ENCODE measurements at regions not wholly inside any gene's neighbourhood (a gene's known extent, or its start where the extent isn't known, plus 50 kb on each side); places are given as distances from the start of the nearest gene placed in this dataset.
A peak's percentile ranks its signal among the peaks of the same experiment; 100 is the strongest.

DNA sequence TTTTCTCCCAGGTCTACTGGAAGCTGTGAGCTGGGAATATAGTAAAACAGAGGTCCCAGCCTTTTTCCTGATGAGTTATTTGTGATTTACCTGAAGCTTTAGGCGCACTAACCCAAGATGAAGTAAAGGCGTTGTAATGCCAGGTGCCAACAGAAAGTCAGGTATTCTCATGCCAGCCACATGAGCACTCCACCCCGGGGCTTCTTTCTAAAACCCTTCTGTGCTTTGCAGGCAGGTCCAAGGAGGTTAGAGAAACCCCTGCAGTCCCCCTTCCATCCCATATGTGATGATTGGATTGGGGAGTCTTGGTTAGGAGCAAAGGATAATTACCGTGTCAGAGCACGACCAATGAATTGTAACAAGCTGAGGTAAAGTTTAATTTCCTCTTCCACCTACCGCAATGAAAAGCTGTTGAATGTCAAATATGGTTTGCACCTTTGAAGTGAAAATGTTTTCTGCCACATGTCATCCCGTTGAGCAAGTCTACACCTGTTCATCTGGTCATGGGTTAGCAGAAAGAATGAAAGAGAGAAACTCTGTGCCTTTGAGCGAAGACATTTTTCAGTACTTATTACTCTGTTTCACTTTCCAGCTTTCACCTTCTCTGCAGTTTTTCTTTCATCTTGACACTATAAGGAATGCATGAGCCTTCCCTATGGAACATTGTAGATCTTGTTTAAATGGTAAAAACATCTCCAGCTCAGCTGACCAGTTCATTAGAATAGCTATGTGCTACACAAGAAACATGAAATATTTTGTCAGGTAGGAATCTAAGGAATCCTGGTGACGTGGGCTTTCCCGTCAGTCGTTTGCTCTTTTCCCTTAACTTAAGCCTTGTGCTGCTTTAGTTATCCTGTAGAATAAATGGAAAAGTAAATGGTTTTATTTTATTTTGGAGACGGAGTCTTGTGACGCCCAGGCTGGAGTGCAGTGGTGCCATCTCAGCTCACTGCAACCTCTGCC lies 204.6 kb upstream of the IL12A start:
- H3K9me3 ChIP-seq (ENCODE audit: control insufficient read depth in 2 of 2, insufficient read depth in 1 of 2, low read length in 1 of 2), result no peaks in the 10 kb centered on the region
- no peaks in the 10 kb centered on the region for H3K27me3 ChIP-seq (ENCODE audit: control insufficient read depth in 2 of 2, insufficient read depth in 1 of 2, low read length in 1 of 2)
- H3K4me3 ChIP-seq (ENCODE audit: low read length in 2 of 2), result no peak overlapping the region
- H3K36me3 ChIP-seq (ENCODE audit: control insufficient read depth in 2 of 2, insufficient read depth in 2 of 2, low read length in 1 of 2), result no peaks in the 10 kb centered on the region
- 82% methylated on average over 13 of the region's 13 CpGs for WGBS
- no peak overlapping the region for H3K27ac ChIP-seq (ENCODE audit: low read depth in 1 of 2, low read length in 1 of 2)
- DNase-seq (ENCODE audit: low read depth in 6 of 9, low spot score in 9 of 9), result peak in 1 of 9 donors; percentile 19
- H3K4me1 ChIP-seq (ENCODE audit: control insufficient read depth in 2 of 2, insufficient read depth in 2 of 2, low read length in 2 of 2), result no peaks in the 10 kb centered on the region

DNA sequence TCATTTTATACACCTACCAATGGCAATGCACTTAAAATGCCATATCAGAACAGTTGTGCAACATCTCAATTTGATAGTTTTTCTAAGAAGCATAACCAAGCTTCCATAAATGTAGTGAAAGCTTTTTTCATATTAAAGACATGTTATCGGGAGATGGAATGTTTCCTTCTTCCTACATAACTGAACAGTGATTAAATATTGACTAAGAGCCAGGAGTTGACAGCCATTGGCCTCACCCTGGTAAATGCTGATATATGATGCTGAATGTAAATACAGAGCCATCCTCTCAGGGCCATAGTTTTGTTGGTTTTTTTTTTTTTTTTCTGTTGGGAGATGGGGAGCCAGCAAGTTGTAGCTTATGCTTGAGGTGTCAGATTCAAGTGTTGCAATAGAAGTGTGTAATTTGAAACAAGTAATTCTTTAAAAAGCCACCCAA lies 203.3 kb upstream of the IL12A start:
- H3K4me3 ChIP-seq (ENCODE audit: low read length in 2 of 2), result no peak overlapping the region
- no peak overlapping the region for H3K27ac ChIP-seq (ENCODE audit: low read depth in 1 of 2, low read length in 1 of 2)
- H3K27me3 ChIP-seq (ENCODE audit: control insufficient read depth in 2 of 2, insufficient read depth in 1 of 2, low read length in 1 of 2), result no peaks in the 10 kb centered on the region
- no peaks in the 10 kb centered on the region for H3K36me3 ChIP-seq (ENCODE audit: control insufficient read depth in 2 of 2, insufficient read depth in 2 of 2, low read length in 1 of 2)
- H3K9me3 ChIP-seq (ENCODE audit: control insufficient read depth in 2 of 2, insufficient read depth in 1 of 2, low read length in 1 of 2), result no peaks in the 10 kb centered on the region
- no peak for DNase-seq (ENCODE audit: low read depth in 6 of 9, low spot score in 9 of 9)
- 96% methylated on average over 1 of the region's 1 CpG for WGBS
- H3K4me1 ChIP-seq (ENCODE audit: control insufficient read depth in 2 of 2, insufficient read depth in 2 of 2, low read length in 2 of 2), result no peaks in the 10 kb centered on the region

DNA sequence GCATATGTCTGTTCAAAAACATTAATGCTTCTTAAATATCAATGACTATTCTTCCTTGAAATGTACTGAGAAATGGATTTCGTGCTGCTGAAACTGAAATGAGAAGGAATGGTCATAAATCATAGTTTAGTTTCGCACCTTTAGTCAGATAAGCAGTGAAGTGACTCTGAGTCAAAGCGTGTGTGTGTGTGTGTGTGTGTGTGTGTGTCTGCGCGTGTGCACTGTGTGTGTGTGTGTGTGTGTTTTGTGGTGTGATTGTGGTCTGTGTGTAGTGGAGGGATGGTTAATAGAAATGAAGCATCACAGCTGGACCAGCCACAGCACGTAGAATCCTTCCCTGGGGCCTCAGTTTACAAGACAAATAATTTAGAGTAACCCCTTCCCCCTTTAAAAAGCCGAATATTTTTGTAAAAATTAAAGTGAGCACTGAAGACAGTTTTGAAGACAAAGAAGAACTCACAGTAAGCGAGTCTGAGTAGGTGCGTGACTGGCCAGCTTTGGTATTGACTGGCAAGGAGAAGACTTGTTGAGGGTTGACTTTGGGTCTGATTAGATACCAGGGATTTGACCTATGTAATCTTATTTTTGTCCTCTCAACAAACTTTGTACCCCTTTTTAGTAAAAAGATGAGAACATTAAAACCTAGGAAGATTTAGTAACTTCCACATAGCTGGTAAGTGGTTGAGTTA lies 202.0 kb upstream of the IL12A start:
- H3K27ac ChIP-seq (ENCODE audit: low read depth in 1 of 2, low read length in 1 of 2), result no peak overlapping the region
- 95% methylated on average over 9 of the region's 9 CpGs for WGBS
- H3K9me3 ChIP-seq (ENCODE audit: control insufficient read depth in 2 of 2, insufficient read depth in 1 of 2, low read length in 1 of 2), result no peaks in the 10 kb centered on the region
- H3K27me3 ChIP-seq (ENCODE audit: control insufficient read depth in 2 of 2, insufficient read depth in 1 of 2, low read length in 1 of 2), result no peaks in the 10 kb centered on the region
- H3K4me3 ChIP-seq (ENCODE audit: low read length in 2 of 2), result no peak overlapping the region
- H3K36me3 ChIP-seq (ENCODE audit: control insufficient read depth in 2 of 2, insufficient read depth in 2 of 2, low read length in 1 of 2), result no peaks in the 10 kb centered on the region
- no peaks in the 10 kb centered on the region for H3K4me1 ChIP-seq (ENCODE audit: control insufficient read depth in 2 of 2, insufficient read depth in 2 of 2, low read length in 2 of 2)
- DNase-seq (ENCODE audit: low read depth in 6 of 9, low spot score in 9 of 9), result no peak

DNA sequence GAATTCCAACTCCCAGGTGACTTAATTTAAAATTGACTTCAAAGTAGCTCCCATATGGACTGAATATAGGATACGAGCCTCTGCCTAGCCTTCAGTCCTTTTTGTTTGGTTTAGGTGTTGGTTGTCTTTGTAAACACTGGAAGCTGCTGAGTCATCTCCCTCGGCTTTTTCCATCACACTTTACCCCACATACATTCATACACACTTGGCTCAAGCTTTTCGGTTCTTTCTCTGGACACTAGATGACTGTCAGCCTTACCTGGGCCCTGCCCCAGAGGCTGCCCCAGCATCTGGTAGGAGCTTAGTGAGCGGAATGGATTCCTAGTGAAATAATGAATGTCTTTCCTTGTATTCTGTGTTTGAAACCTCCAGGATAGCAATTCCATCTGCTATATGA lies 201.5 kb upstream of the IL12A start:
- Histone ChIP-seq H3K36me3 (ENCODE audit: control insufficient read depth in 2 of 2, insufficient read depth in 2 of 2, low read length in 1 of 2) (no peaks in the 10 kb centered on the region), H3K9me3 (ENCODE audit: control insufficient read depth in 2 of 2, insufficient read depth in 1 of 2, low read length in 1 of 2) (no peaks in the 10 kb centered on the region), H3K27me3 (ENCODE audit: control insufficient read depth in 2 of 2, insufficient read depth in 1 of 2, low read length in 1 of 2) (no peaks in the 10 kb centered on the region), H3K4me1 (ENCODE audit: control insufficient read depth in 2 of 2, insufficient read depth in 2 of 2, low read length in 2 of 2) (no peaks in the 10 kb centered on the region), H3K4me3 (ENCODE audit: low read length in 2 of 2) (no peak overlapping the region), H3K27ac (ENCODE audit: low read depth in 1 of 2, low read length in 1 of 2) (no peak overlapping the region)
- WGBS, result 94% methylated on average over 4 of the region's 4 CpGs
- no peak for DNase-seq (ENCODE audit: low read depth in 6 of 9, low spot score in 9 of 9)

DNA sequence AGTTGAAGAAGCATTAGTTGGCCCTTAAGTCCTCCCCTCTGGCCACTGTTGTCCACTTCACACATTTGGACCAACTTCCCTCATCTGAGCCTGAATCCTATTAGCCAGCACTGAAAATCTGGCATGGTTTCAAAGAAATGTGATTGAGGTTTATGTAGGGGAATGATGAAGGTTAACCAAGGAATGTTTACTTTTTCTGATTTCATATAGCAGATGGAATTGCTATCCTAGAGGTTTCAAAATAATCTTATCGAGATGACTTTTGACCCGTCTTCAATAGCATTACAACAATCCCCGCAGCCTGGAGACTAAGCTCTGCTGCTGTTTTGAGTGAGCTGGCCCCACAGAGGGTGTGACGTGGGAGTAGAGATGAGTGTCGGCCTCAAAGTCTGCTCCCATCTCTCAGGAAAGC lies 200.8 kb upstream of the IL12A start:
- DNase-seq (ENCODE audit: low read depth in 6 of 9, low spot score in 9 of 9), result no peak
- WGBS, result 97% methylated on average over 5 of the region's 5 CpGs
- H3K4me3 ChIP-seq (ENCODE audit: low read length in 2 of 2), result no peak overlapping the region
- no peaks in the 10 kb centered on the region for H3K4me1 ChIP-seq (ENCODE audit: control insufficient read depth in 2 of 2, insufficient read depth in 2 of 2, low read length in 2 of 2)
- H3K9me3 ChIP-seq (ENCODE audit: control insufficient read depth in 2 of 2, insufficient read depth in 1 of 2, low read length in 1 of 2), result no peaks in the 10 kb centered on the region
- no peaks in the 10 kb centered on the region for H3K36me3 ChIP-seq (ENCODE audit: control insufficient read depth in 2 of 2, insufficient read depth in 2 of 2, low read length in 1 of 2)
- H3K27ac ChIP-seq (ENCODE audit: low read depth in 1 of 2, low read length in 1 of 2), result no peak overlapping the region
- no peaks in the 10 kb centered on the region for H3K27me3 ChIP-seq (ENCODE audit: control insufficient read depth in 2 of 2, insufficient read depth in 1 of 2, low read length in 1 of 2)

DNA sequence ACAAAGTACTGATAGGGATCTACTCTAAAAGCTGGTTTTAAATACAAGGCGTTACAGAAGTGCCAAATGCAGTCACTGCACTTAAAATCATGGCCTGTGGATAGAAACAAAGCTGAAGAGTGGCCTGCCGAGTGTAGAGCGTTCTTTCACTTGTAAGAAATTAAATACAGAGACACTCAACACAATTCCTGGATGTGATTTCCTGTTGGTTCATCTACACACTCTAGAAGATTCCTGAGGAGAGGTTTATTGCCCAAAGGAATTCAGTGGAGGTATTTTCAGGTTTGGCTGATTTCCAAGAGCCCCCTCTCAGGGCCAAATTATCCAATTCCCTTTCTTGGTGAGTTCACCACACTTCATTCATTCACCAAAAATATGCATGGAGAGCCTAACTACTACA lies 200.3 kb upstream of the IL12A start:
- Histone ChIP-seq H3K27ac (ENCODE audit: low read depth in 1 of 2, low read length in 1 of 2) (no peak overlapping the region), H3K4me1 (ENCODE audit: control insufficient read depth in 2 of 2, insufficient read depth in 2 of 2, low read length in 2 of 2) (no peaks in the 10 kb centered on the region)
- 90% methylated on average over 3 of the region's 3 CpGs for WGBS

DNA sequence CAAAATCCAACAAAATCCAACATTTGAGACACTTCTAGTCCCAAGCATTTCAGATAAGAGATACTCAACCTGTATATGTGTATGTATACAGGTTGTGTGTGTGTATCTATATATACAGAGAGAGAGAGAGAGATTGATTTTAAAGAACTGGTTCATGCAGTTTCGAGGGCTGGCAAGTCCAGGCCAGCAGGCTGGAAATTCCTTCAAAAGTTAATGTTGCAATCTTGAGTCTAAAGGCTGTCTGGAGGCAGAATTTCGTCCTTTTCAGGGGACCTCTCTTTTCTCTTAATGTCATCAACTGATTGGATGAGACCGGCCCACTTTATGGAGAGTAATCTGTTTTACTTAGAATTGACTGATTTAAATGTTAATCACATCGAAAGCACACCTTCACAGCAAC lies 199.6 kb upstream of the IL12A start:
- Histone ChIP-seq H3K4me1 (ENCODE audit: control insufficient read depth in 2 of 2, insufficient read depth in 2 of 2, low read length in 2 of 2) (no peaks in the 10 kb centered on the region), H3K36me3 (ENCODE audit: control insufficient read depth in 2 of 2, insufficient read depth in 2 of 2, low read length in 1 of 2) (no peaks in the 10 kb centered on the region)
- WGBS, result 86% methylated on average over 4 of the region's 4 CpGs

More for the DNA sequence above, 200.3 kb upstream of the IL12A start:
- Histone ChIP-seq H3K36me3 (ENCODE audit: control insufficient read depth in 2 of 2, insufficient read depth in 2 of 2, low read length in 1 of 2) (no peaks in the 10 kb centered on the region), H3K4me3 (ENCODE audit: low read length in 2 of 2) (no peak overlapping the region), H3K9me3 (ENCODE audit: control insufficient read depth in 2 of 2, insufficient read depth in 1 of 2, low read length in 1 of 2) (no peaks in the 10 kb centered on the region), H3K27me3 (ENCODE audit: control insufficient read depth in 2 of 2, insufficient read depth in 1 of 2, low read length in 1 of 2) (no peaks in the 10 kb centered on the region)
- DNase-seq (ENCODE audit: low read depth in 6 of 9, low spot score in 9 of 9), result no peak

DNA sequence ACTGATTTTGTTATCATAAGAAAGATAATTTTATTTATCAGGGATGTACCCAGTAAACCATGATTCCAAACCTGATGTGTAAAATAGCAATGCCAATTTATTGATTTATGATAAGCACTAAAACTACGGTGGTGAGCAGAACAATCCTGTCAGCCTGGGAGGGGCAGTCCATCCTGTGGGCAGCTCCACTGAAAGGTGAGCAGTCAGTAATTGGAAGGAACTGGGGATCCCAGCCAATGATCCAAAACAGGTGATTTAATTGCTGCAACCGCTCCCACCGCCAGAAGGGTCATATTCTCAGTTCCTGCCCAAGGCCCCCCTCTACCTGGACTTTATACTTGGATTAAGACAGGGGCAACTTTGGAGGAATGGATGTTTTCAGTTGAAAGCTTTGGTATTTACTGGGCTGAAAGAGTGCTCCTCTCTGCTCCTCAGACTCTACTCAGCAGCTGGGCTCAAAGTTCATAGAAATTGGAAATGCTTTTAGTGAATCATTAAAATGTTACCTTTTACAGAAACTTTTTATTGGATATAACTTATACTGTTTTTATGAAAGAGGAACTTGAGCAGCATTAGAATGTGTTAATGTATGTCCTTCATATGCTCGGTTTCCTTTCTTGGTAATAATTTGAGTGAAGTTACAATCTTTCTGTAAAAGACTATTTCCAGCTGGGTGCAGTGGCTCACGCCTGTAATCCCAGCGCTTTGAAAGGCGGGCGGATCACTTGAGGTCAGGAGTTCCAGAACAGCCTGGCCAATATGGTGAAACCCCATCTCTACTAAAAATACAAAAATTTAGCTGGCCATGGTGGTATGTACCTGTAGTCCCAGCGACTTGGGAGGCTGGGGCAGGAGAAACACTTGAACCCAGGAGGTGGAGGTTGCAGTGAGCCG lies 198.6 kb upstream of the IL12A start:
- 96% methylated on average over 10 of the region's 10 CpGs for WGBS
- Histone ChIP-seq H3K27me3 (ENCODE audit: control insufficient read depth in 2 of 2, insufficient read depth in 1 of 2, low read length in 1 of 2) (no peaks in the 10 kb centered on the region), H3K27ac (ENCODE audit: low read depth in 1 of 2, low read length in 1 of 2) (no peak overlapping the region), H3K4me3 (ENCODE audit: low read length in 2 of 2) (no peak overlapping the region), H3K36me3 (ENCODE audit: control insufficient read depth in 2 of 2, insufficient read depth in 2 of 2, low read length in 1 of 2) (no peaks in the 10 kb centered on the region), H3K4me1 (ENCODE audit: control insufficient read depth in 2 of 2, insufficient read depth in 2 of 2, low read length in 2 of 2) (no peaks in the 10 kb centered on the region), H3K9me3 (ENCODE audit: control insufficient read depth in 2 of 2, insufficient read depth in 1 of 2, low read length in 1 of 2) (no peaks in the 10 kb centered on the region)
- no peak for DNase-seq (ENCODE audit: low read depth in 6 of 9, low spot score in 9 of 9)

More for the DNA sequence above, 199.6 kb upstream of the IL12A start:
- H3K4me3 ChIP-seq (ENCODE audit: low read length in 2 of 2), result no peak overlapping the region
- H3K9me3 ChIP-seq (ENCODE audit: control insufficient read depth in 2 of 2, insufficient read depth in 1 of 2, low read length in 1 of 2), result no peaks in the 10 kb centered on the region
- no peak overlapping the region for H3K27ac ChIP-seq (ENCODE audit: low read depth in 1 of 2, low read length in 1 of 2)
- no peaks in the 10 kb centered on the region for H3K27me3 ChIP-seq (ENCODE audit: control insufficient read depth in 2 of 2, insufficient read depth in 1 of 2, low read length in 1 of 2)
- DNase-seq (ENCODE audit: low read depth in 6 of 9, low spot score in 9 of 9), result no peak

Measured in thymus (tissue), 11 donors.